Epithelial cell of prostate (primary cell): ENCODE measurements at regions not wholly inside any gene's neighbourhood (a gene's known extent, or its start where the extent isn't known, plus 50 kb on each side); places are given as distances from the start of the nearest gene placed in this dataset.
A peak's percentile ranks its signal among the peaks of the same experiment; 100 is the strongest.

ENCODE experiments used
- DNase-seq: peaks from one replicate; pipeline ENCODE4 v3.0.0-alpha.2; 2011; ENCODE audit warnings: low read depth, low spot score
- H3K27ac ChIP-seq: fragments of 450-650 bp; 2 replicates; pipeline ENCODE4 v1.5.1; 2017; ENCODE audit warnings: mild to moderate bottlenecking

DNA sequence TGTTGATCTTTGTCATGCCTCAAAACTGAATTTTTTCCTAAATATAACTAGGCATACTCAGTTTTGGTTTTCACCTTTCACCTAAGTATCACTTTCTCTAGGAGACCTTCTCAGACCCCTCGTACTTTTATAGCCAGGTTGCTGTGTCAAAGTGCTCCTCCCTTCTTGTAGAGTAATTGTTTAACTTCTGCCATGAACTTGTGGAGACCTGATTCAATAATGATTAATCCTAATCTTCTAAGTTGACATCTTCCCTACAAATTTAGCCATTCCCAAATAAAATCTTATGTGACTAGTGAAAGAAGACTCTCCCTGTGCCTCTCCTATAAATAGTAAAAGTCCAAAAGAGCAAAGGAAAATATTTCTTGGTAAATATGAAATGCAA is 159.8 kb downstream of the SPATA31D1 start:
- no peak for DNase-seq
- H3K27ac ChIP-seq, result no peak overlapping the region

DNA sequence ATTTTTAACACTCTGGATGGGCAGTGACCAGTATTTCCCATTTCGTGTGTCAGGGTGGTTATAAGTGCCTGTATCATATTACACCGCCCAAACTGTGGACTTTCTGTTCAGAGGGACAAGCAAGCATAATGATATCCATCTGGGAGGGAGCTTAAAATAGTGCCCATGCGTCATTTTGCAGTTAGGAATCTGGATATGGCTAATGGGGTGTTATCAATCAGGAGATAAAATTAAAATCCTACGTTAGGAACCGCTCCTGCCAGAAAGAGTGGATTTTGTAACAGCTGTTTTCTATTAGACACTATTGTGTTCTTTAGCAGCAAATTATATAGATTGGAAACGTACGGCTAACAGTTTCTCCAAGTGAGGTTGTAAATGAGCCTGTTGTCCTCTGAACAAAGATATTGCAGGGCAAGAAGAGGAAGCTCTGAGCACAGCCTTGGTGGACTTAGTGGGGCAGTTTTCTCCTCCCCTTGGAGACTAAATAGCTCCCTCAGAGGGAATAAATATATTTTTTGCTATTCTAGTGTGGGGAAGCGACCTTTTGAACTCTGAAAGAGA is 160.4 kb downstream of the SPATA31D1 start:
- no peak overlapping the region for H3K27ac ChIP-seq
- no peak for DNase-seq

DNA sequence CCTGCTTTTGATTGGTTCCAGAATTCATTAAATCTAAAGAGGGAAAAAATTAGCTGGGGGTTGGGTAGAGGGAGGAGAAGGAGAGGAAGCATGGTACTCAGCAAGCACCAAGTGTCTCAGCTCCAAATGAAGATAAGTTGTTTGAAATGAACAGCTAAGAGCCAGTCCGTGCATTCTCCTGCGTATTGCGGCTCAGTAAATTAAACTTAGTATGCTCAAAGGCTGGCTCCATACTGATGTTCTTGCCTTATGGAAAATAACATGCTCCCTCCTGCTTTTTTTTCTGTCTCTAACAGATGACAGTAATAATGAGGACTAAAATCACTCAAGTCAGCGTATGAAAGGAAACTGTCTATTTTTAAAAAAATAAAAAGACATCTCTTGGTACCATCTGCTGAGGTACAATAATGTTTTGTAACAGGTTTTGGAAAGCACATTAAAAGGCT is 161.0 kb downstream of the SPATA31D1 start:
- DNase-seq, result no peak
- no peak overlapping the region for H3K27ac ChIP-seq

DNA sequence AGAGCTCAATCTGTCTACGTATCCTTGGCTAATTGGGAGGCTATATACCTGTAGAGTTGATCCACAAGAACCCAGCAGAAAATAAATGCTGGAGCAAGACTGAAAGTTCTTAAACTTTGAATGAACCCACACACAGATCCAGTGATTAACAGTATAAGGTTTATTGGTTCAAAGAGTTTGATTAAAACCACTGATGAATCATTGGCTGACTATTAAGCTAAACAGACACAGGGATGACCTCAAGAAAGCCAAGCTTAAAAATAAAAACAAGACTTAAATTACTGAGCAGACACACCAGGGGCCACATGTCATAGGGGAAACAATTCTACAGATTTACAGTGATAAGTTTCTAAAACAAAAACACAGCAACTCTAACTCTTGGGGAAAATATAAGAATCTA is 163.6 kb downstream of the SPATA31D1 start:
- DNase-seq, result peak; percentile 64
- H3K27ac ChIP-seq, result no peak overlapping the region

DNA sequence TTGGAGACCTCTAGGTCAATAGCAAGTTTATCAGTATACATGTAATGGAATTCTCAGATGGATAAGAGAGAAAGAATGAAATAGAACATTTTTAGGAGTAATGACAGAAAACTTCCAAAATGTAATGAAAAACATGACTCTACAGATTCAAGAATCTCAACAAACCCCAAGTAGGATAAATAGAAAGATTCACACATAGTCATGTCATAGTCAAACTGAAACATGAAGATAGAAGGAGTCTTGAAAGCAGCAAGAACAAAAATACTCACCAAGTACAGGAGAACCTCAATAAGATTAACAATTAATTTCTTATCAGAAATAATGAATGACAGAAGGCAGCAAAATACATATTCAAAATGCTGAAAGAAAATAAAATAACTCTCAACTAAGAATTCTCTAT is 164.5 kb downstream of the SPATA31D1 start:
- no peak overlapping the region for H3K27ac ChIP-seq
- DNase-seq, result no peak

DNA sequence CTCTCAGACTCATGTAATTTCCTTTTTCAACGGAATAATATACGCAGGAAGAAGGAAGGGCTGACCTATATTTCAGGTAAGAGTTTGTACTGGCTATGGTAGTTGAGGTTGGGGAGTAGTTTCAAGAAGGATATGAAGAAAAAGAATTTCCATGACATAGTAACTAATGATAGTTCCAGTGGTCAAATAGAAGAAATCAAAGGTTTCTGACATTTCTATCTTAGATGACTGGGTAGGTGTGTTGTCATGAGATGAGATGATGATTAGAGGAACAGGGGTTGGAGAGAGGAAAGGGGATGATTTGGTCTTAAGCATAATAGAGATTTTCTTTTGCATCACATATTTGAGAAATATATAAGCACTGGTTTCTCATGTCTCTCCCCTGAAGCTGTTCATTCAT is 166.0 kb downstream of the SPATA31D1 start:
- H3K27ac ChIP-seq, result no peak overlapping the region
- DNase-seq, result no peak

DNA sequence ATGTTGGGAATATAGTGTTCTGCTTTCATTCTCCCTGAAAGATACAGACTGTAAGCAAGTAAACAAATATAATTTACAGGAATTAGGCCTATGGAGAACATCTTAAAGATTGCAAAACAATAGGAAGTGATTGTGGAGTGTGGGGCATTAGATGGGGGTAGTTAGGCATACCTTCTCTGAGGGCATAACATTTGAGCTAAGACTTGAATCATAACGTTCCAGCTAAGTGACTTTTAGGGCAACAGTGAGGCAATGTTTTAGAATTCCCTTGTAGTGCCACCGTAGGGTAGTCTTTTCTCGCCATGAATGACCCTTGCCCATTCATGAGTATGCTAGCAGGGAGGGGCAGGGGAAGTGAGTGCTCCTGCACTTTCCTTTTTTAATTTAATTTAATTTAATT is 173.3 kb downstream of the SPATA31D1 start:
- no peak for DNase-seq
- H3K27ac ChIP-seq, result no peak overlapping the region

DNA sequence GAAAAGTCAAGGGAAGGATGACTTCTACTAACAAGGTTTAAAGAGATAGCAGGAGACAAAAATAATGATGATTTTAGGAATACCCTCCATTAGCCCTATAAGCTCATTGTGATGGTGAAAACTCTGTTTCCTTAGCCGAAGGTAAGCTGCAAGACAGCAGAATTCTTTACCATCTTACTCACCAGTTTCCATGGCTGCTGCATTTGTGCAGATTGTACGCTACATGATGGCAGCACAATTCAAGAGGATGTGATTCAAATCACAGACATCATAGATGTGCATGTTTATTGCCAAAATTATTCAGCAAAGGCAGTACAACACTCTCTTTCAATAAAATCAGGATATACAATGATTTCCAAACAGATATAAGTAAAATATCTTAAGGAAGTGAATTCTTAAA is 175.6 kb downstream of the SPATA31D1 start:
- H3K27ac ChIP-seq, result no peak overlapping the region

DNA sequence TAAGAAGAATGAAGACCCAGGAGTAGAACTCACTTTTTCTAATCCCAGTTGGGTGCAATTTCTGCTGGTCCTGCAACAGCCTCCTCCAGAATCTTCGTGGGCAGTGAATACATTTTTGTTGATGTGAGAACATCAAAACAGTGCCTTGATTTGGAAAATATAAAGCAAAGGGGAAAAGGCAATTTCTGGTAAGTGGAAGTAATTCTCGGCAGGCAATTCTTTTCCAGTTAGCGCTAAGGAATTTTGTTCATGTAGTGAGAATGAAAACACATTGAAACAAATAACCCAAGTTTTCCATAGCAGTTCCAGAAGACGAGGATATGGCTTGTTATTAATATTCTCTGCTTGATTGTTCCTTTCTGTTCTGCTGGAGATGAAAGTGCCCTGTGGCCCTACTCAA is 178.7 kb downstream of the SPATA31D1 start:
- no peak overlapping the region for H3K27ac ChIP-seq
- no peak for DNase-seq

More for the DNA sequence above, 175.6 kb downstream of the SPATA31D1 start:
- no peak for DNase-seq

DNA sequence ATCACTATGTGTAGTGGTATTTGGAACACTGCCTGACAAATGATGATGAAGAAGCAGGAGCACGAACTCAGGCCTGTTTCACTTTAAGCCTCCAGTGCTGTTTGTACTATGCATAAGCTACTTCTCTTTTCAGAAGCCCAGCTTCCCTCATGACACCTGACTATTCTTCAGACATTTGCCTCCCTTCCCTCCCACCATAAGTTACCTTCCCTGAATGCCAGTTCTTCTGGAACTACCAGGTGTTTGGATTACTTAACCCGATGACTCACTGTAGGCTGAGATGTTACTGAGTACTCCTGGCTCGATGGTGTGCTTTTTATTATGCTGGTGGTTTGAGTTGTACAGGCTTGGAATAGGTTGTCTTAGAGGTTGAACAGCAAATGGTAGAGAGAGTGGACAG is 180.0 kb downstream of the SPATA31D1 start:
- peak overlapping the region; percentile 11 for H3K27ac ChIP-seq
- peak; percentile 77 for DNase-seq

DNA sequence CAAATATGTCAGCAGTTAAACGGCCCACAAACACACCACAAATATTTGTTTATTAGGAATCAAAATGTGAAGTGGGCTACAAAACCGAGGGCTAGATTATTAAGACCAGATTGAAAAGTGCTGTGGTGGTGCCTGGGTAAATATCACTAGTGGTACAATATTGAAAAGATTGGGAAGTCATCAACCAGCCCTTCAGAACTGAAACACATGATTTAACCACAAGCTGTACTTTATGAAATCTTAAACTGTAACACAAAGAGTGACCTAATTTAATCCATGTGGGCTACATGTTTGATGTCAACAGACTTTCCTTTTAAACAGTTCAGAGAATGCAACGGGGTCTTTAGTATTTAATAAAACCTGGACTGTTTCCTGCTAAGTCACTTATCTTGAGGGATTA is 182.3 kb downstream of the SPATA31D1 start:
- no peak for DNase-seq

DNA sequence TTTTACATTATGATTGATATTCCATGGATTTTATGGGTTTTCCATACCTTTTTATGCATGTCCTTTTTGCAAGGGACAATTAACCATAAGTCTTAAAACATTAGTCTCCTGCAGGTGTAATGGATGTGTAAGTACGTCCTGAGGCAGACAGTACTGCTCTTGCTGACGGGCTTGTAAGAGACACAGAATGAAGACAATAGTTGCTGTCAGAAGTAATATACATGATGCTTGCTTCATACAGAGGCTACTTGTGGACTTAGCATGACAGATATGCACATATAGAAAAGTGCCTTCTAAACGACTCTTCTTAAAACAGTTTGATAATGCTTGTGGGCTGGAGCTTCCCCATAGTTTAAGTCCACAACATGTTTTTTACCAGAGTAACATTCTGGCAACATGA is 182.7 kb downstream of the SPATA31D1 start:
- no peak for DNase-seq
- no peak overlapping the region for H3K27ac ChIP-seq

More for the DNA sequence above, 182.3 kb downstream of the SPATA31D1 start:
- H3K27ac ChIP-seq, result no peak overlapping the region

DNA sequence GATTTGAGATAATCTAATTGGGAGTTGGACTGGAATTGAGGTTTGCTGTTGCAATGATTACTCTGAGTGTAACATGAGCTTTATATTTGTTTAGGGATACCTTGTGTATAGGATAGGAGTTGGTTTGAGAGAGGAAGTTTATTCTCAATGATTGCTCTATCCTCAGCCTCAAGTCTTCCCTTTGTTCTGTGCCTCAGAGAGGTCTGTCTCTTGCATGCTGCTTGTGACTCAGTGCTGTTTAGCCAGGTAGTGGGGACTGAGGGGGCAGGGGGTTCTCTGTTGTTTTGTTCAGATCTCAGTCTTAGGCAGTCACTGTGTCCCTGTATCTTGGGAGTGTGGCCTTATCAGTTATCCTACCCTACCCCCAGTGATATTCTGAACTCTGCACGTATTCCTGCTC is 192.1 kb downstream of the SPATA31D1 start:
- no peak for DNase-seq

DNA sequence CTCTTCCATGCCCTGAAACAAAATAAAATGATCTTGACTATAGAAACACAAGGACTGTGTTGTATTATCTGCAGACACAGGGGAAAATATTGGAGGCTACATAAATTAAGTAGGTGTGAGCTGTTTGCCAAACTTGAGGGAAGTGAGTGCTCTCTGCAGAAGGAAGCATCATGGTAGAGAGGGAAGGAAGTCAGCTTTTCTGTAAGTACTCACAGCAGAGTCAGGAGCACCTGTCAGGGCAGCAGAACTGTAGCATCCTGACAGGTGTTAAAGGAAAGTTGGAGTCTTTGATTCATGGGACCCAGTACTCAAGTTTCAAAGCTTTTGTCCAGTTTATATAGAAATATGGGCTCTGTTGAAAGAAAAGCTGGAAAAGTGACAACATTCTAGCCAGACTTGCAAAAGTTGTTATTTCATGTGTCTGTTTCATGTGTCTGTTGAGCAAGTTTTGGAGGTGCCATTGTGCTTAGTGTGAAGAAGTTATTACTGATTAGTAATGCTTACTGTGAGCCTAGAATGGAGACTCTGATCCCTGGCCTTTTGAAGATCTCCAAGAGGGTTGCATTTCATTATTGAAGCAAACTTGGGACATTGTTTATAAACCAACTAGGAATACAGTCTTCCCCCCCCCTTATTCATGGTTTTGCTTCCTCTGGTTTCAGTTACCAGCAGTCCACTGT is 194.7 kb downstream of the SPATA31D1 start:
- DNase-seq, result no peak
- no peak overlapping the region for H3K27ac ChIP-seq

More for the DNA sequence above, 192.1 kb downstream of the SPATA31D1 start:
- no peak overlapping the region for H3K27ac ChIP-seq

DNA sequence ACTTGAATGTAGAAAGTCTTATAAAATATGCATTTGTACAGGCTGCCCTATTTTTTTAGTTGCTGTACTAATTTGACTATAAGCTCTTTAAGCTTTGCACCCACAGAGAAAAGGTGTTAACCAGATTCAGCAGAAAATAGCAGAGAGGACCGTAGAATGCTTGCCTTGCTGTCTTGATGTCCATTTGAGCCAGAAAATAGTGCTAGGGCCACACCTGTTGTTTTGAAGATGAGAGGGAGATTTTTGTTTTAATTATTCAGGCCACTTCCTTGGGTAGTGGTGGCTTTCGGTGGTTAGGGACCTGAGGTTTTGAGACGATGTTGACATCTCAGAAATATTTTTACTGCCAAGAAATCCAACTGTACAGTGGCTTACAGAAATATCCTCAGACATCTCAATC is 196.0 kb downstream of the SPATA31D1 start:
- no peak overlapping the region for H3K27ac ChIP-seq

DNA sequence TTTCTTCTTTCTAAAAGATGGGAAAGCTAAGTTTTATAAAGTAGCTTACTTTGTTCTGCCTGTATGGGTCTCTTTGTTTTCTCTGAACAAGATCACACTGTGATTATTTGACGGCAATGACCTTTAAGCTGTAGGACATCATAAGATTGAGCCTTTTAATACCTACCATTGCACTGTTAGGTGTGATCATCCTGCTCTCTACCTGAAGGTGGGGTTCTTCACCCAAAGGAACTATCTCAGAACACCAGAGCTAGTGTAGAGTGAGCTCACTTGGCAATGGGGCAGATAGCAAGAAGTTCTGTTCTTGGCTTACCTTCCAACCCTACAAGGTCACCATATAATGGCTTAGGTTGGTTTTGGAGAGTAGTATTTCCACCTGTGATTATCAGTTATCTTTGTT is 200.2 kb downstream of the SPATA31D1 start:
- DNase-seq, result no peak
- no peak overlapping the region for H3K27ac ChIP-seq

More for the DNA sequence above, 196.0 kb downstream of the SPATA31D1 start:
- no peak for DNase-seq

DNA sequence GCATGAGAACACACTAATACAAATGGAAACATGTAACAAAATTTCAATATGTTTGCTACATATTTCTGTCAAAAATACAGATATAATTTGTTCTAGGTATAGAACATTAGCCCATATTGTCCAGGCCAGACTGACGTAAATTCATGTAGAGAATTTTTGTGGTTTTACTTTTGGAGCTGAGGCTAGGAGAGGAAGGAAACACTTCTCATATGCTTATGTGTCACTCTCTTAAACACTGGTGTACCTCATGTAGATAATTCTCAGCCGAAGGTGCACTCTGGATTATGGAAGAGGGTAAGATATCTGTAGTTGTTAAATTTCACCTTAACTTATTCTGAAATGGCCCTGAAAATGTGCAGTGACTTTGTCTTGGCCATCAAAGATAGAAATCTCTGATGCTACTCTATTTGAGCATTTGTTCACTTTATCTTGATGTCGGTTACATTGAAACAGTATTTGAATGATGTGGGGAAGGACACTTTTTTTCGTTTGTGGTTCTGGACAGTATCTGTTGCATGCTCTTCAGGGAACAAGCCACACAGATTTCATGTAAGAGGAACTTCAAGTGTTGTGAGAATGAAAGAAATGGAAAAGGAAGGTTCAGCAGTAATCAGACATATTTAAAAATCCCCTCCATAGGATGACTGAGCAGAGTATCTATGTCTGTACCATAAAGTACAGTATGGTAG is 202.7 kb downstream of the SPATA31D1 start:
- H3K27ac ChIP-seq, result no peak overlapping the region
- no peak for DNase-seq

DNA sequence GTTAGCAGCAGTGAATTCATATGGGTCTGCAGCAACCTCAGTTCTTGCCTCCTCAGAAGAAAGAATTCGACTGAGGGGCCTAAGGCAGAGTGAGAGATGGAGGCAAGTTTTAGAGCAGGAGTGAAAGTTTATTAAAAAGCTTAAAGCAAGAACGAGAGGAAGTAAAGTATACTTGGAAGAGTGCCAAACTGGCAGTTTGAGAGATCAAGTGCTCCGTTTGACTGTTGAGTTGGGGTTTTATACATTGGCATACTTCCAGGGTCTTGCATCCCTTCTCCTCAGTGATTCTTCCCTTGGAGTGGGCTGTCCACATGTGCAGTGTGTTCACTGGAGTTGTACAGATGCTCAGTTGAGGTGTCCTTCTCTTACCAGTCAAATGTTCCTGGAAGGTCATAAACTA is 203.6 kb downstream of the SPATA31D1 start:
- H3K27ac ChIP-seq, result no peak overlapping the region
- no peak for DNase-seq

DNA sequence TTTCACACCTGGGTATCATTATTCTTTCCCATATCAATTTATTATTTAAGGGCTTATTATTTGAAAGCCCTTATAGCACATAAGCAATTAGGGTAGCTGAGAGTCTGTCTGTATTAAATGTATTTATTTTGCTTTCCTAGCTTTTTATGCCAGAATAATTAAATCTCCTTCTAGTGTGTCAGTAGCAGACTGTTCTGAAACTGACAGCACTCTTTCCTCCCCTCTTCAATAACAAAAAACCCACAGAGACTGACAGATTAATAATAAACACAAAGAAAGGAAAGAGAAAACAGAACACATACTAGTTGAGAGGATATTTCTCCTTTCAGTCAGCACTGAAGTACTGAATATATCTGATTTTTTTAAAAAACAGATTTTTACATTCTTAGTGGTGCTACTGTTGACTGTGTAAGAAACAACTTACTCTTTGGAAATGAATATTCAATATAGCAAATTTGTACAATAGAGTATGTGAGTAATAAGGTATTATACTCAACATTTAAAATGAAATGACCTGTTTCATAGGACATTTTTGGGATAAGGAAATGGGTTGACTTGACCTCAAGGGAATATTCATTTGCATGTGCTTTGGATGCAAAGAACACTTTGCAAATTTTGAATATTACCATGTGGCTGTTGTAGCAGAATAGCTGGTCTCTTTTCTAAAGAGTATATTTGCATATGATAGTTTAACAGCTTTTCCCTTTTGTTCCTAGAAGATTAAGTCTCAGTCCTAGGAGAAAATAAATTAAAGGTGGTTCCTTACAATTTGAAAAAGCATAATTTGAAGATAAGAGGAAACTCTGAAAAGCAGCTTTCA is 208.3 kb downstream of the SPATA31D1 start:
- no peak overlapping the region for H3K27ac ChIP-seq
- DNase-seq, result no peak

DNA sequence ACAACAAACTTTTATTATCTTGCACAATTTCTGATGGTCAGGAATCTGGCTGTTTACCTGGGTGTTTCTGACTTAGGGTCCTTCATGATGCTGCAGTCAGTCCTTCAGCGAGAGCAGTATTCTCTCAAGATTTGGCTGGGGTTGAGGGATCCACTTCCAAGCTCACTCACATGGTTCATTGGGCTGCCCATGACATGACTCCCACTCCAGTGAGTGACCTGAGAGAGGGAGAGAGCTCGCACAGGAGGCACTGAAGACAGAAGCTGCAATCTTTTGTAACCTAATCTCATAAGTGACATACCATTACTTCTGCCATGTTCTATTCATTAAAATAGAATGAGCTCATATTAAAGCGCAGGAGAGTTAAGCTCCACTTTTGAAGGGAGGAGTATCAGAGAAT is 212.6 kb downstream of the SPATA31D1 start:
- no peak overlapping the region for H3K27ac ChIP-seq
- no peak for DNase-seq

DNA sequence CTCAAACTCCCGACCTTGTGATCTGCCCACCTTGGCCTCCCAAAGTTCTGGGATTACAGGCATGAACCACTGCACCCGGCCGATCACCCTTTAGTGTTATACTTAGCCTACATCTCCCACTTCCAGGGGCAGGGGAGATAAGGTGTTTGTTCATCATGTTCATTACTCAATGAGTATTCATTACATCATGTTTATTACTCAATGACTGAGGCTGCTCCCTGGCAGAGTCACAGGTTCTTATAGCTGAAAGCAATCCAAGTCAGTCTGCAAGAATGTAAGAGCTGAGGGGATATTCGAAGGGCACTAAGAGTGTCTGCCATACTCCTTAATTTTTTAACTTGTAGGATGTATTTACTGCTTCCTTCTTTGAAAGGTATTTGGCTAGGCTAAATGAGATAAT is 214.2 kb downstream of the SPATA31D1 start:
- DNase-seq, result peak; percentile 61
- H3K27ac ChIP-seq, result no peak overlapping the region
